Endothelial cell of umbilical vein (primary cell): ENCODE measurements at regions not wholly inside any gene's neighbourhood (a gene's known extent, or its start where the extent isn't known, plus 50 kb on each side); places are given as distances from the start of the nearest gene placed in this dataset.

Source experiments
- CTCF ChIP-seq, 2 donors: IDR thresholded peaks; 1 replicate in 1 of 2; 2 replicates in 1 of 2; pipeline ENCODE4 v1.5.1; 2011; ENCODE audit warnings: low read length in 2 of 2, mild to moderate bottlenecking in 2 of 2, moderate library complexity in 2 of 2, control low read depth in 1 of 2, inconsistent platforms in 1 of 2, low read depth in 1 of 2; ENCODE audit not compliant: insufficient read depth in 1 of 2; ENCODE audit errors: extremely low read depth in 1 of 2
- EZH2 ChIP-seq: IDR thresholded peaks from 2 replicates; pipeline ENCODE4 v1.6.1; 2012; ENCODE audit warnings: borderline replicate concordance, low read depth, mild to moderate bottlenecking, moderate library complexity, low read length, inconsistent platforms; ENCODE audit not compliant: severe bottlenecking
- POLR2A ChIP-seq: IDR thresholded peaks from 2 replicates; pipeline ENCODE4 v1.6.1; 2012; ENCODE audit warnings: low read depth, mild to moderate bottlenecking, control low read depth, low read length
- POLR2AphosphoS5 ChIP-seq: IDR thresholded peaks from 2 replicates; pipeline ENCODE4 v1.6.1; 2012; ENCODE audit warnings: low read depth, mild to moderate bottlenecking, control low read depth, low read length, moderate library complexity; ENCODE audit not compliant: insufficient read depth

GRCh38 chr1:69291541-69291940 lies 276.2 kb upstream of the LRRC7 start:
- TF ChIP-seq EZH2, result no peak
- no peak for TF ChIP-seq CTCF (IDR thresholded peaks at IDR 0.05; ENCODE audit: extremely low read depth in 1 of 2, insufficient read depth in 1 of 2, low read depth in 1 of 2, low read length in 2 of 2)
- TF ChIP-seq POLR2A, result no peak
- TF ChIP-seq POLR2AphosphoS5, result no peak
